ENCODE measurements at regions not wholly inside any gene's neighbourhood (a gene's known extent, or its start where the extent isn't known, plus 50 kb on each side); places are given as distances from the start of the nearest gene placed in this dataset.

DNA sequence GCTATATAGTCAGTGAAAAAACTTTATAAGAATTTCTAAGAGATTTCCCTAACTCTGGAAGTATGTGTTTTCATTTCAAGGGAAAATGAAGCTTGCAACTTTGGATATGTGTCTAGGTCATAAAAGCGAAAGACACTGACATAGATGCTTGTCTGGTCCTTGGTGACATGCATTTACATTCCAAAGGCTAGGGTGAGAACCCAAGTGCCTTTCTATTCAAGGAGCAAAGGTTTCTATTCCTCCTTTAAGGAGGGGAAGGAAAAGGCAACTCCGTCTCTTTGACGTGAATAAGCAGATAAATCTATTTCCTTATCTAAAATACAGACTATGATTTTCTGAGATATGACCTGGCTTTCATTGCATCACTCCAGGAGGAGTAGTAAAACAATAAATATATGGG is 261.1 kb downstream of the CDH7 start:
- intact Hi-C loops (cut with micrococcal nuclease; ENCODE audit: unreplicated experiment) (no loop called here), in situ Hi-C loops (cut with MboI) (no loop called here)
- no peak overlapping the region for H3K4me3 ChIP-seq
- H3K4me1 ChIP-seq (ENCODE audit: control insufficient read depth, insufficient read depth, low read length), result no peaks in the 10 kb centered on the region
- BruUV-seq (replicated peaks), result no TSS peak
- ChIA-PET POLR2A (no interaction called here), RAD21 (ENCODE audit: unreplicated experiment) (no interaction called here), CTCF (no interaction called here), SMC1A (ENCODE audit: uncharacterized antibody, unreplicated experiment) (no interaction called here)
- no peak overlapping the region for H3K27ac ChIP-seq (ENCODE audit: control insufficient read depth, insufficient read depth)
- no peak for ATAC-seq
- 0% methylated on average over 3 of the region's 3 CpGs for WGBS (ENCODE audit: insufficient coverage, insufficient replicate concordance, low lambda C conversion rate, missing lambda C conversion rate)
- no peaks in the 10 kb centered on the region for H3K79me2 ChIP-seq (ENCODE audit: control insufficient read depth, insufficient read depth, low read length)
- no peak for FAIRE-seq
- no peak for DNase-seq (ENCODE audit: low read depth, low spot score)
- TF ChIP-seq, protein P1, sequence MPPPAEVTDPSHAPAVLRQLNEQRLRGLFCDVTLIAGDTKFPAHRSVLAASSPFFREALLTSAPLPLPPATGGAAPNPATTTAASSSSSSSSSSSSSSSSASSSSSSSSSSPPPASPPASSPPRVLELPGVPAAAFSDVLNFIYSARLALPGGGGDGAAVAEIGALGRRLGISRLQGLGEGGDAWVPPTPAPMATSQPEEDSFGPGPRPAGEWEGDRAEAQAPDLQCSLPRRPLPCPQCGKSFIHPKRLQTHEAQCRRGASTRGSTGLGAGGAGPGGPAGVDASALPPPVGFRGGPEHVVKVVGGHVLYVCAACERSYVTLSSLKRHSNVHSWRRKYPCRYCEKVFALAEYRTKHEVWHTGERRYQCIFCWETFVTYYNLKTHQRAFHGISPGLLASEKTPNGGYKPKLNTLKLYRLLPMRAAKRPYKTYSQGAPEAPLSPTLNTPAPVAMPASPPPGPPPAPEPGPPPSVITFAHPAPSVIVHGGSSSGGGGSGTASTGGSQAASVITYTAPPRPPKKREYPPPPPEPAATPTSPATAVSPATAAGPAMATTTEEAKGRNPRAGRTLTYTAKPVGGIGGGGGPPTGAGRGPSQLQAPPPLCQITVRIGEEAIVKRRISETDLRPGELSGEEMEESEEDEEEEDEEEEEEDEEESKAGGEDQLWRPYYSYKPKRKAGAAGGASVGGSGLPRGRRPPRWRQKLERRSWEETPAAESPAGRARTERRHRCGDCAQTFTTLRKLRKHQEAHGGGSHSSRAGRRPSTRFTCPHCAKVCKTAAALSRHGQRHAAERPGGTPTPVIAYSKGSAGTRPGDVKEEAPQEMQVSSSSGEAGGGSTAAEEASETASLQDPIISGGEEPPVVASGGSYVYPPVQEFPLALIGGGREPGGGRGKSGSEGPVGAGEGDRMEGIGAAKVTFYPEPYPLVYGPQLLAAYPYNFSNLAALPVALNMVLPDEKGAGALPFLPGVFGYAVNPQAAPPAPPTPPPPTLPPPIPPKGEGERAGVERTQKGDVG (CRISPR knock-in tag; IDR thresholded peaks at IDR 0.05), result no peak
- TF ChIP-seq KLF5 (IDR thresholded peaks at IDR 0.05; ENCODE audit: partially characterized antibody), result no peak
- TF ChIP-seq SMAD1 (IDR thresholded peaks at IDR 0.05; ENCODE audit: low read depth, partially characterized antibody), result no peak
- TF ChIP-seq MYC (IDR thresholded peaks at IDR 0.05; ENCODE audit: insufficient read depth, insufficient read length, insufficient replicate concordance, low read length, severe bottlenecking), result no peak
- TF ChIP-seq RELA (IDR thresholded peaks at IDR 0.05; ENCODE audit: borderline replicate concordance, partially characterized antibody), result no peak
- no peak for TF ChIP-seq MTA3 (IDR thresholded peaks at IDR 0.05; ENCODE audit: borderline replicate concordance, low read length)
- no peak for TF ChIP-seq SP1 (IDR thresholded peaks at IDR 0.05; ENCODE audit: low read depth, low read length)
- TF ChIP-seq, protein P2, sequence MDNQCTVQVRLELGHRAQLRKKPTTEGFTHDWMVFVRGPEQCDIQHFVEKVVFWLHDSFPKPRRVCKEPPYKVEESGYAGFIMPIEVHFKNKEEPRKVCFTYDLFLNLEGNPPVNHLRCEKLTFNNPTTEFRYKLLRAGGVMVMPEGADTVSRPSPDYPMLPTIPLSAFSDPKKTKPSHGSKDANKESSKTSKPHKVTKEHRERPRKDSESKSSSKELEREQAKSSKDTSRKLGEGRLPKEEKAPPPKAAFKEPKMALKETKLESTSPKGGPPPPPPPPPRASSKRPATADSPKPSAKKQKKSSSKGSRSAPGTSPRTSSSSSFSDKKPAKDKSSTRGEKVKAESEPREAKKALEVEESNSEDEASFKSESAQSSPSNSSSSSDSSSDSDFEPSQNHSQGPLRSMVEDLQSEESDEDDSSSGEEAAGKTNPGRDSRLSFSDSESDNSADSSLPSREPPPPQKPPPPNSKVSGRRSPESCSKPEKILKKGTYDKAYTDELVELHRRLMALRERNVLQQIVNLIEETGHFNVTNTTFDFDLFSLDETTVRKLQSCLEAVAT (IDR thresholded peaks at IDR 0.05), result no peak
- no peaks in the 10 kb centered on the region for H3K36me3 ChIP-seq (ENCODE audit: control insufficient read depth in 2 of 2, insufficient read depth in 2 of 2, low read length in 1 of 2)
- no peak overlapping the region for H3K4me2 ChIP-seq (ENCODE audit: control insufficient read depth, insufficient read depth)
- no peaks in the 10 kb centered on the region for H4K20me1 ChIP-seq (ENCODE audit: control insufficient read depth, insufficient read depth)
- H3K9me3 ChIP-seq (replicated peaks; ENCODE audit: control insufficient read depth, insufficient read depth, low read length), result no peaks in the 10 kb centered on the region
- no peaks in the 10 kb centered on the region for H3K27me3 ChIP-seq (replicated peaks in 1 of 2; ENCODE audit: control insufficient read depth in 2 of 2, insufficient read depth in 2 of 2, low read length in 1 of 2)
- no peak overlapping the region for H2AFZ ChIP-seq (ENCODE audit: control insufficient read depth, low read depth, low read length)
- no peak overlapping the region for H3K9ac ChIP-seq (ENCODE audit: control insufficient read depth, insufficient read depth, low read length)
